Fibroblast of lung (primary cell): ENCODE measurements at regions not wholly inside any gene's neighbourhood (a gene's known extent, or its start where the extent isn't known, plus 50 kb on each side); places are given as distances from the start of the nearest gene placed in this dataset.
"Not testable (repeated sequence)": the region's sequence is repeated elsewhere in the genome, so short reads cannot be mapped to it uniquely, and the experiment has no call there.

Source experiments
- CTCF ChIP-seq, 2 donors: IDR thresholded peaks in 1 of 2; conservative IDR thresholded peaks in 1 of 2; 1 replicate in 1 of 2; 2 replicates in 1 of 2; pipeline ENCODE4 v1.5.1; 2011 to 2012; ENCODE audit warnings: low read length in 2 of 2, control low read depth in 1 of 2, inconsistent platforms in 1 of 2, low read depth in 1 of 2, mild to moderate bottlenecking in 1 of 2
- EZH2 ChIP-seq: IDR thresholded peaks from 2 replicates; pipeline ENCODE4 v1.5.1; 2012; ENCODE audit warnings: low read length, control low read depth, mild to moderate bottlenecking; ENCODE audit errors: missing control alignments

GRCh38 chr1:120634816-120635806 lies 88.6 kb upstream of the NBPF26 start:
- TF ChIP-seq CTCF (conservative IDR thresholded peaks at IDR 0.05 in 1 of 2, IDR thresholded peaks at IDR 0.05 in 1 of 2; ENCODE audit: low read depth in 1 of 2, low read length in 2 of 2); EZH2: not testable (repeated sequence)
